ENCODE measurements at regions not wholly inside any gene's neighbourhood (a gene's known extent, or its start where the extent isn't known, plus 50 kb on each side); places are given as distances from the start of the nearest gene placed in this dataset.

DNA sequence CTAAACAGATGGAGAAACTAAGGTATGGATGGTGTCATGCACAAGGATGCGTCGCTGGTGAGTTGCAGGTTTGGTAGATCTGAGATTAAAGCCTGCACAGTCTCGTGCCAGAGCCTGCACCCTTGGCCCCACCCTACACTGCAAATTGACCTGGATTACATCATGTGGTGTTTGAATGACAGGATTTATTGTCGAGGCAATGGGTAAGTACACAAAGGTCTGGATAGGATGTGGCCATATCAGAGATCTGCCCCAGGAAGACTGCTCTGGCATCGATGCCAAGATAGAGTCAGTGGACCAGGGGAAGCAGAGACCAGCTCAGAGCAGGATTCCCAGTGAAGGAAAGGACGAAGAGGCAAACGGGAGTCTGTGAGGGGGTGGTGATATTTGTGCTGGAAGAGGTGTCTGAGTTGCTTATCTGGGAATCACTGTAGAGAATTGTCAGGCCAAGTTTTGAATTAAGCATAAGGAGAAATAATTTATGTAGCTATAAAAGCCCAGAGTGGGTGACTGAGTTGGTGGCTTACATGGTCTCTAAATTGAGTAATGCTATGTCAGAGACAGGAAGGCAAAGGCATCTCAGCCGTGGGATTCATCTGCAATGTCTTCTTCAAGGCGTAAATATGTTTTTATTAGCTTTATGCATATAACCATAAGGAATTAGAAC, 499.6 kb upstream of the B3GAT1 start:
- TF ChIP-seq, protein P1, sequence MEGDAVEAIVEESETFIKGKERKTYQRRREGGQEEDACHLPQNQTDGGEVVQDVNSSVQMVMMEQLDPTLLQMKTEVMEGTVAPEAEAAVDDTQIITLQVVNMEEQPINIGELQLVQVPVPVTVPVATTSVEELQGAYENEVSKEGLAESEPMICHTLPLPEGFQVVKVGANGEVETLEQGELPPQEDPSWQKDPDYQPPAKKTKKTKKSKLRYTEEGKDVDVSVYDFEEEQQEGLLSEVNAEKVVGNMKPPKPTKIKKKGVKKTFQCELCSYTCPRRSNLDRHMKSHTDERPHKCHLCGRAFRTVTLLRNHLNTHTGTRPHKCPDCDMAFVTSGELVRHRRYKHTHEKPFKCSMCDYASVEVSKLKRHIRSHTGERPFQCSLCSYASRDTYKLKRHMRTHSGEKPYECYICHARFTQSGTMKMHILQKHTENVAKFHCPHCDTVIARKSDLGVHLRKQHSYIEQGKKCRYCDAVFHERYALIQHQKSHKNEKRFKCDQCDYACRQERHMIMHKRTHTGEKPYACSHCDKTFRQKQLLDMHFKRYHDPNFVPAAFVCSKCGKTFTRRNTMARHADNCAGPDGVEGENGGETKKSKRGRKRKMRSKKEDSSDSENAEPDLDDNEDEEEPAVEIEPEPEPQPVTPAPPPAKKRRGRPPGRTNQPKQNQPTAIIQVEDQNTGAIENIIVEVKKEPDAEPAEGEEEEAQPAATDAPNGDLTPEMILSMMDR (IDR thresholded peaks at IDR 0.05): no peak
- TF ChIP-seq POLR2A (IDR thresholded peaks at IDR 0.05): no peak

All from body of pancreas (tissue), 4 donors.